Lower leg skin (tissue), 3 donors: ENCODE measurements at regions not wholly inside any gene's neighbourhood (a gene's known extent, or its start where the extent isn't known, plus 50 kb on each side); places are given as distances from the start of the nearest gene placed in this dataset.

Experiments
- CTCF ChIP-seq, 3 donors: fragments of 450-650 bp; IDR thresholded peaks; one replicate each; pipeline ENCODE4 v1.5.1; 2016; ENCODE audit warnings: antibody characterized with exemption in 3 of 3, mild to moderate bottlenecking in 3 of 3, moderate library complexity in 2 of 3
- POLR2A ChIP-seq, 2 donors: fragments of 450-650 bp; IDR thresholded peaks; one replicate each; pipeline ENCODE4 v1.6.1; 2016 to 2017; ENCODE audit warnings: antibody characterized with exemption in 2 of 2, mild to moderate bottlenecking in 1 of 2, moderate library complexity in 1 of 2

DNA sequence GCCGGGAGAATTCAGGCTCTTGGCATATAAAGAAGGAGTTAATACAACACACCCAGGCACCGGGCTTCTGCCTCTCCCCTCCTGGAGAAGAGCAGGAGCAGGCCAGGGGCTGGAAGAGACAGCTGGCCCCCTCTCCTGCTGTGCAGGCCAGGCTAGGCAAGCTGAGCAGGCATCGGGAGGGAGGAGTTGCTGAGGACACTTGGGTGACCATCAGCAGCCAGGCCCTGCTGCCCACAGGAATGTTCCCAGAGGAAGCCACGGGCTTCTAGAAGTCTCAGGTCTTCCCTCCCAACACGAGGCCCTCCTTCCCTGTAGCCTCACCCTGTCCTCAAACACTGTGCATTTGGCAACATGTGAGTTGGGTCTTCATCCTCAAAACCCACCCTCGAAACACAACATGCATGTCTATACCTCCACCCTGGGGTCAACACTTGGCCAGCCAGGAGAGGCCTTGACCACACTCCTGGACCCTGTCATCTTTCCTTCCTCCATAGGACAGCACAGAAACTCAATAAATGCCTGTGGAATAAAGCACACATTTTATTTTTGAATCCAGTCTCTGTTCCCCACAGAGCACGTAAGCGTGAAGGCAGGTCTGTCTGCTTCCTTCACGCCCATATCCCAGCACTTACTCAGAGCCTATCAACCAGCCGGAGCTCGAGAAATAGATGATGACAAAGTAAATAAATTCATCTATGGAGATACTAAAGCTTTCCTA is 433.8 kb upstream of the ID2 start:
- TF ChIP-seq CTCF (IDR thresholded peaks at IDR 0.05) (no peak), POLR2A (IDR thresholded peaks at IDR 0.05) (no peak)
